Mucosa of descending colon (tissue), 3 donors: ENCODE measurements at regions not wholly inside any gene's neighbourhood (a gene's known extent, or its start where the extent isn't known, plus 50 kb on each side); places are given as distances from the start of the nearest gene placed in this dataset.

Experiments
- ATAC-seq: fragments of 200-7000 bp; cut with Tn5 transposase; one replicate; pipeline ENCODE4 v1.9.1; 2020; ENCODE audit warnings: mild to moderate bottlenecking, moderate library complexity
- DNase-seq, 3 donors: peaks; one replicate each; pipeline ENCODE4 v3.0.0-alpha.2; 2020
- H3K36me3 ChIP-seq: fragments of 200-600 bp; one replicate; pipeline ENCODE4 v1.8.0; 2021; ENCODE audit warnings: low read depth, mild to moderate bottlenecking
- H3K4me1 ChIP-seq: fragments of 200-600 bp; one replicate; pipeline ENCODE4 v1.8.0; 2021; ENCODE audit warnings: low read depth, mild to moderate bottlenecking
- H3K4me3 ChIP-seq: fragments of 200-600 bp; one replicate; pipeline ENCODE4 v1.8.0; 2021; ENCODE audit warnings: mild to moderate bottlenecking
- H3K9me3 ChIP-seq: fragments of 200-600 bp; one replicate; pipeline ENCODE4 v1.8.0; 2021; ENCODE audit warnings: mild to moderate bottlenecking
- CTCF ChIP-seq: fragments of 200-600 bp; IDR thresholded peaks from one replicate; pipeline ENCODE4 v1.8.0; 2022; ENCODE audit warnings: antibody characterized with exemption, mild to moderate bottlenecking
- intact Hi-C, 2 donors: fragments of 100-400 bp; cut with DNase I in 1 of 2; cut with micrococcal nuclease in 1 of 2; formaldehyde crosslinking; loops; one replicate each; pipeline versions ENCODE4 v1.11.0 to v1.11.1; 2022; cut with DNase I, micrococcal nuclease
- donor health status: DM: no; HTN: no; CAD: no; lungs with moderate emphysema.
- donor health status: DM: no; HTN: no; CAD: no.
- donor health status: DM: no; HTN: yes; CAD: no.

- peaks cover 20% of the 10 kb centered on the region for H3K9me3 ChIP-seq
- ATAC-seq (no peak), DNase-seq (peak in 1 of 3 donors; percentile 8)
- intact Hi-C loops: no loop called here
- no peak overlapping the region for H3K4me3 ChIP-seq
- TF ChIP-seq CTCF: no peak
- H3K36me3 ChIP-seq: no peaks in the 10 kb centered on the region
- H3K4me1 ChIP-seq: no peaks in the 10 kb centered on the region
These were observed 631.8 kb downstream of the CETN3 start for GRCh38 chr5:89777758-89778157.

DNA sequence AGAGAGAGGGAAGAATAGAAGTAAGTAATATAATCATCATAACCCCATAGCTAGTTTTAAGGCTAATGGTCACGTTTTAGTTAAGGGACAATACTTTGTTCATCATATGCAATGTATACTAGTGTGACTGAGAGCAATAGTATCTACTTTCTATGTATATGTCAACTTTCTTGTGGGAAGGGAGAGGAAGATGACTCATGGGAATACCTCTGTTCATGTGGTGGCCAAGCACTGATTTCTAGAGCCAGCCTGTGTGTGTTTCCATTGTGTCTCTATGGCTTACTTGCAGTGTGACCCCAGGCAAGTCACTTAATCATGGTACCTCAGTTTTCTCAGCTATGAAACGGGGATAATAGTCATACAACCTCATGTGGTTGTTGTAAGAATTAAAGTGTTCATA is 639.6 kb downstream of the CETN3 start:
- DNase-seq (no peak), ATAC-seq (no peak)
- no peak for TF ChIP-seq CTCF
- intact Hi-C loops: no loop called here
- Histone ChIP-seq H3K4me3 (no peak overlapping the region), H3K9me3 (no peaks in the 10 kb centered on the region), H3K36me3 (no peaks in the 10 kb centered on the region), H3K4me1 (no peaks in the 10 kb centered on the region)

DNA sequence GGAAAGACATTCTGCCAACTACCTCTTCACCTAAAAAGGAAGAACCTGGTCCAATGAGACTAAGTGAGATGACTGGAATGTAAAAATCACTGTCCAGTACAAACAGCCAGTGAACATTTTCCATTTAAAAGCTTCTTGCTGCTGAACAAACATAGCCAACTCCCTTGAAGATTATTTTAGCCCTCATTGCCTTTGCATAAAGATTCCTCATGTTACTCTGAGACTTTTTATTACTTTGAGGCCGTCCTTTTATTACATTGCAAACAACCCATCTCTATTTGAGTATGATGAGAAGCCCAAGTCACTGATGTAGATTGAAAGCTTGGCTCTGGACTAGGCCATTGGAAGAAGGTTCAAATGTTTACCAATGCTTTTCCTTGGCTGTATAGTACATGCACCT is 649.8 kb downstream of the CETN3 start:
- no peak for DNase-seq
- no peak overlapping the region for H3K4me3 ChIP-seq
- H3K9me3 ChIP-seq: no peaks in the 10 kb centered on the region
- no peaks in the 10 kb centered on the region for H3K4me1 ChIP-seq
- peak; percentile 66 for ATAC-seq
- intact Hi-C loops: no loop called here
- no peak for TF ChIP-seq CTCF
- no peaks in the 10 kb centered on the region for H3K36me3 ChIP-seq

GRCh38 chr5:89758146-89758545 is 651.4 kb downstream of the CETN3 start:
- DNase-seq: no peak
- TF ChIP-seq CTCF: no peak
- H3K4me3 ChIP-seq: no peak overlapping the region
- H3K36me3 ChIP-seq: no peaks in the 10 kb centered on the region
- ATAC-seq: no peak
- H3K4me1 ChIP-seq: no peaks in the 10 kb centered on the region
- intact Hi-C loops: no loop called here
- H3K9me3 ChIP-seq: no peaks in the 10 kb centered on the region

GRCh38 chr5:89756955-89757354 is 652.6 kb downstream of the CETN3 start:
- intact Hi-C loops: no loop called here
- no peak overlapping the region for H3K4me3 ChIP-seq
- ATAC-seq: no peak
- no peaks in the 10 kb centered on the region for H3K4me1 ChIP-seq
- DNase-seq: no peak
- H3K9me3 ChIP-seq: no peaks in the 10 kb centered on the region
- no peak for TF ChIP-seq CTCF
- H3K36me3 ChIP-seq: no peaks in the 10 kb centered on the region

GRCh38 chr5:89755024-89755423 is 654.5 kb downstream of the CETN3 start:
- H3K4me3 ChIP-seq: no peak overlapping the region
- no peak for TF ChIP-seq CTCF
- no peaks in the 10 kb centered on the region for H3K9me3 ChIP-seq
- ATAC-seq (no peak), DNase-seq (no peak)
- intact Hi-C loops: no loop called here
- H3K36me3 ChIP-seq: no peaks in the 10 kb centered on the region
- no peaks in the 10 kb centered on the region for H3K4me1 ChIP-seq
